Astrocyte (in vitro differentiated cells and primary cell): ENCODE measurements at regions not wholly inside any gene's neighbourhood (a gene's known extent, or its start where the extent isn't known, plus 50 kb on each side); places are given as distances from the start of the nearest gene placed in this dataset.

ENCODE experiments used
- EZH2 ChIP-seq: IDR thresholded peaks from 2 replicates; pipeline ENCODE4 v1.6.1; 2012; ENCODE audit warnings: mild to moderate bottlenecking, low read length, inconsistent platforms; ENCODE audit not compliant: insufficient read depth
- TF ChIP-seq, protein P1 (sequence below): IDR thresholded peaks from 2 replicates; pipeline ENCODE4 v1.5.1; 2011; ENCODE audit warnings: low read depth, mild to moderate bottlenecking, inconsistent platforms, low read length, moderate library complexity; ENCODE audit not compliant: insufficient read depth

DNA sequence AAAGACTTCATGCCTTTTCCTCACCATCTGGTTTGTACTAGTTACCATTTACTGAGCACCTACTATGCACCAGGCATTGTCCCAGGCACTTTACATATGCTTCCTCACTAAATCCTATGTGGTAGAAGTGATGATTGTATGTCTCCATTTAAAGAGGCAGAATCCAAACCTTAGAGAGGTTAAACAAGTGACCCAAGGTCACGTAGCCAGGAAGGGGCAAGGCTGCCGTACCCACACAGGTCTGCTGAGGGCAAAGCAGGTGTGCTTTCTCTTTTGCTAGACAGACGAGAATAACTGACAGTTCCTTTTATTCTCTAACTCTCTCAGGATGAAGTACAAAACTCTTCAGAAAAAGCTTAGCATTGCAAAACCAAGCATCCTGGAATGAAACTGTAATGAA lies 235.2 kb upstream of the SRRM4 start:
- TF ChIP-seq, protein P1, sequence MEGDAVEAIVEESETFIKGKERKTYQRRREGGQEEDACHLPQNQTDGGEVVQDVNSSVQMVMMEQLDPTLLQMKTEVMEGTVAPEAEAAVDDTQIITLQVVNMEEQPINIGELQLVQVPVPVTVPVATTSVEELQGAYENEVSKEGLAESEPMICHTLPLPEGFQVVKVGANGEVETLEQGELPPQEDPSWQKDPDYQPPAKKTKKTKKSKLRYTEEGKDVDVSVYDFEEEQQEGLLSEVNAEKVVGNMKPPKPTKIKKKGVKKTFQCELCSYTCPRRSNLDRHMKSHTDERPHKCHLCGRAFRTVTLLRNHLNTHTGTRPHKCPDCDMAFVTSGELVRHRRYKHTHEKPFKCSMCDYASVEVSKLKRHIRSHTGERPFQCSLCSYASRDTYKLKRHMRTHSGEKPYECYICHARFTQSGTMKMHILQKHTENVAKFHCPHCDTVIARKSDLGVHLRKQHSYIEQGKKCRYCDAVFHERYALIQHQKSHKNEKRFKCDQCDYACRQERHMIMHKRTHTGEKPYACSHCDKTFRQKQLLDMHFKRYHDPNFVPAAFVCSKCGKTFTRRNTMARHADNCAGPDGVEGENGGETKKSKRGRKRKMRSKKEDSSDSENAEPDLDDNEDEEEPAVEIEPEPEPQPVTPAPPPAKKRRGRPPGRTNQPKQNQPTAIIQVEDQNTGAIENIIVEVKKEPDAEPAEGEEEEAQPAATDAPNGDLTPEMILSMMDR: no peak
- no peak for TF ChIP-seq EZH2
